GM23338 (cell line): ENCODE measurements at regions not wholly inside any gene's neighbourhood (a gene's known extent, or its start where the extent isn't known, plus 50 kb on each side); places are given as distances from the start of the nearest gene placed in this dataset.
"Not testable (repeated sequence)": the region's sequence is repeated elsewhere in the genome, so short reads cannot be mapped to it uniquely, and the experiment has no call there.

Source experiments
- CTCF ChIP-seq, 2 experiments: fragments of 200-600 bp in 1 of 2; sonication (generic) in 1 of 2; conservative IDR thresholded peaks; 2 replicates each; pipeline versions ENCODE4 v1.5.1 to v1.6.1; 2016 to 2017; ENCODE audit warnings: antibody characterized with exemption in 2 of 2, low read depth in 2 of 2, mild to moderate bottlenecking in 2 of 2, moderate library complexity in 1 of 2
- EZH2 ChIP-seq: fragments of 200-600 bp; sonication (generic); IDR thresholded peaks from one replicate; pipeline ENCODE4 v1.8.0; 2017; ENCODE audit warnings: antibody characterized with exemption, mild to moderate bottlenecking, low read depth; ENCODE audit not compliant: unreplicated experiment
- EZH2phosphoT487 ChIP-seq: fragments of 200-600 bp; sonication (generic); IDR thresholded peaks from one replicate; pipeline ENCODE4 v1.8.1; 2018; ENCODE audit warnings: antibody characterized with exemption; ENCODE audit not compliant: unreplicated experiment
- POLR2AphosphoS5 ChIP-seq: IDR thresholded peaks from 2 replicates; pipeline ENCODE4 v1.6.1; 2016; ENCODE audit warnings: antibody characterized with exemption, low read depth
- STAT1 ChIP-seq: IDR thresholded peaks from one replicate; pipeline ENCODE4 v1.6.1; 2016; ENCODE audit warnings: antibody characterized with exemption; ENCODE audit not compliant: unreplicated experiment

DNA sequence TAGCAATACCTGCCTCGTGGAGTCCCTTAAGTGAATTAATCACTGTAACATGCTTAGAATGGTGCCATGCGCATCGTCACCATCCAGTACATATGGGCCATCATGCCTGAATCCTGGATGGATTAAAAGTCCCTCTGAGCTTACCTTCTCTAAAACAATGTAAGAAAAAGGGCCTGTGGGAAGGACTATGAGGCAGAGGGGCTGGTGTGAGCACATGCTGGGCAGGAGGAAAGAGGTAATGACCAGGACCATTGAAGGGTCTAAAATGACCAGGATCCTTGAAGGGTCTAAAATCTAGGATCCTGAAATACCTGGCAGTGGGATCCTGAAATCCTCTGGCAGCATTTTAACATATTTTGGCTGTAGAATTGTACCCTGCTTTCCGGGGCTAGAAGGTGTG is 156.2 kb downstream of the KCNJ18 start:
- not testable (repeated sequence) for TF ChIP-seq POLR2AphosphoS5; CTCF (conservative IDR thresholded peaks at IDR 0.05; ENCODE audit: low read depth in 2 of 2); EZH2; STAT1; EZH2phosphoT487
